HepG2 (cell line): ENCODE measurements at regions not wholly inside any gene's neighbourhood (a gene's known extent, or its start where the extent isn't known, plus 50 kb on each side); places are given as distances from the start of the nearest gene placed in this dataset.

Experiments
- ATAC-seq: fragments of 200-7000 bp; cut with Tn5 transposase; 3 replicates; pipeline ENCODE4 v1.9.1; 2020; ENCODE audit warnings: mild to moderate bottlenecking, moderate library complexity
- BruUV-seq: library from RNA; stranded (reverse); fragments of 400-500 nt; replicated peaks from 2 replicates; lab custom pipeline; 2021; lab: Mats Ljungman, UMichigan
- CTCF ChIA-PET: fragments of 300-600 bp; formaldehyde crosslinking; extraction: SDS; loops from one replicate; lab custom pipeline; 2021; ENCODE audit warnings: low total read pairs, inconsistent platforms, low intra/inter-chr PET ratio; lab: Yijun Ruan, JAX
- POLR2A ChIA-PET: fragments of 350-600 bp; sonication (Branson Sonifier 250); formaldehyde crosslinking; loops from one replicate; lab custom pipeline; 2020; ENCODE audit warnings: antibody characterized with exemption, inconsistent platforms; lab: Yijun Ruan, JAX
- DNase-seq: peaks from one replicate; pipeline ENCODE4 v3.0.0-alpha.2; 2015; ENCODE audit warnings: low spot score
- FAIRE-seq: peaks from 3 replicates; lab custom pipeline; 2011; peaks lifted over from hg19 to GRCh38; lab: Jason Lieb, UNC
- H2AFZ ChIP-seq: one replicate; pipeline ENCODE4 v1.6.1; 2011; ENCODE audit warnings: low read length, inconsistent platforms
- H3K27ac ChIP-seq: fragments of 300-600 bp; 3 replicates; pipeline ENCODE4 v1.8.0; 2011; ENCODE audit warnings: mixed run types, mild to moderate bottlenecking, mixed read lengths, low read length, inconsistent platforms; ENCODE audit not compliant: insufficient read depth; ENCODE audit errors: extremely low read length
- H3K27me3 ChIP-seq, 2 experiments: fragments of 200-600 bp in 1 of 2; 2 replicates in 1 of 2; 3 replicates in 1 of 2; pipeline versions ENCODE4 v1.6.0 to v1.8.0; 2011; ENCODE audit warnings: low read length in 2 of 2, mild to moderate bottlenecking in 2 of 2, moderate library complexity in 2 of 2, inconsistent platforms in 1 of 2; ENCODE audit not compliant: insufficient read depth in 2 of 2, control insufficient read depth in 1 of 2
- H3K36me3 ChIP-seq, 2 experiments: fragments of 200-600 bp in 1 of 2; replicated peaks in 1 of 2; 2 replicates in 1 of 2; 3 replicates in 1 of 2; pipeline versions ENCODE4 v1.5.1 to v1.8.0; 2011; ENCODE audit warnings: low read length in 2 of 2, inconsistent platforms in 1 of 2; ENCODE audit not compliant: insufficient read depth in 2 of 2, control insufficient read depth in 1 of 2
- H3K4me1 ChIP-seq: 2 replicates; pipeline ENCODE4 v1.5.1; 2012; ENCODE audit warnings: low read length, inconsistent platforms; ENCODE audit not compliant: insufficient read depth
- H3K4me2 ChIP-seq: 2 replicates; pipeline ENCODE4 v1.6.0; 2011; ENCODE audit warnings: low read depth, low read length, inconsistent platforms
- H3K4me3 ChIP-seq, 3 experiments: fragments of 200-600 bp in 1 of 3; sonication (generic), shearing (Covaris generic) in 1 of 3; replicated peaks in 1 of 3; 2 replicates each; pipeline ENCODE4 v1.5.1; 2011 to 2016; ENCODE audit warnings: low read length in 3 of 3, inconsistent platforms in 2 of 3, low read depth in 2 of 3, mild to moderate bottlenecking in 2 of 3, control low read depth in 1 of 3, mixed read lengths in 1 of 3; ENCODE audit not compliant: insufficient read depth in 1 of 3
- H3K79me2 ChIP-seq: one replicate; pipeline ENCODE4 v1.6.1; 2011; ENCODE audit warnings: low read length, inconsistent platforms; ENCODE audit not compliant: insufficient read depth
- H3K9ac ChIP-seq: 2 replicates; pipeline ENCODE4 v1.6.0; 2011; ENCODE audit warnings: mild to moderate bottlenecking, low read depth, low read length, inconsistent platforms; ENCODE audit not compliant: insufficient read depth
- H3K9me3 ChIP-seq: 2 replicates; pipeline ENCODE4 v1.5.1; 2012; ENCODE audit warnings: mild to moderate bottlenecking, low read length
- H4K20me1 ChIP-seq: 2 replicates; pipeline ENCODE4 v1.6.0; 2011; ENCODE audit warnings: inconsistent platforms, mild to moderate bottlenecking, low read length, moderate library complexity; ENCODE audit not compliant: insufficient read depth
- AHR ChIP-seq: IDR thresholded peaks from 2 replicates; pipeline ENCODE4 v1.6.1; 2018; ENCODE audit warnings: missing genetic modification reagents, missing compliant biosample characterization
- ARID2 ChIP-seq: sonication (generic); formaldehyde crosslinking; IDR thresholded peaks from 2 replicates; pipeline ENCODE4 v1.8.1; 2022; ENCODE audit warnings: mild to moderate bottlenecking, missing genetic modification reagents, borderline replicate concordance
- MTF2 ChIP-seq: sonication (generic); formaldehyde crosslinking; IDR thresholded peaks from 2 replicates; pipeline ENCODE4 v1.5.0; 2020; ENCODE audit warnings: missing genetic modification reagents, borderline replicate concordance
- NFE2 ChIP-seq: sonication (generic); formaldehyde crosslinking; IDR thresholded peaks from 2 replicates; pipeline ENCODE4 v1.4.0; 2020; ENCODE audit warnings: missing genetic modification reagents
- PAX8 ChIP-seq: sonication (generic); formaldehyde crosslinking; IDR thresholded peaks from 2 replicates; pipeline ENCODE4 v1.8.0; 2022; ENCODE audit warnings: mild to moderate bottlenecking, missing genetic modification reagents, borderline replicate concordance
- REL ChIP-seq: sonication (generic); formaldehyde crosslinking; conservative IDR thresholded peaks from 2 replicates; pipeline ENCODE4 v1.8.0; 2022; ENCODE audit warnings: mild to moderate bottlenecking, missing genetic modification reagents, moderate library complexity
- SMC3 ChIP-seq: IDR thresholded peaks from 2 replicates; pipeline ENCODE4 v1.6.1; 2011; ENCODE audit warnings: low read length, improper control_type of control experiment
- XRCC5 ChIP-seq: fragments of 200-400 bp; formaldehyde crosslinking; optimal IDR thresholded peaks from 2 replicates; pipeline ENCODE3; 2017; ENCODE audit warnings: mild to moderate bottlenecking, low read length
- ZHX2 ChIP-seq, 2 experiments: sonication (generic) in 1 of 2; formaldehyde crosslinking in 1 of 2; IDR thresholded peaks; 2 replicates each; pipeline versions ENCODE4 v1.6.1 to v1.9.0; 2014 to 2022; ENCODE audit warnings: antibody characterized with exemption in 1 of 2, borderline replicate concordance in 1 of 2, inconsistent platforms in 1 of 2, low read depth in 1 of 2, missing genetic modification reagents in 1 of 2
- ZNF431 ChIP-seq: sonication (generic); formaldehyde crosslinking; IDR thresholded peaks from 2 replicates; pipeline ENCODE4 v1.9.0; 2022; ENCODE audit warnings: missing genetic modification reagents, low read depth, mild to moderate bottlenecking, borderline replicate concordance
- ZNF512 ChIP-seq: sonication (generic); formaldehyde crosslinking; IDR thresholded peaks from 2 replicates; pipeline ENCODE4 v1.4.0; 2020; ENCODE audit warnings: mild to moderate bottlenecking, missing genetic modification reagents
- ZNF614 ChIP-seq: IDR thresholded peaks from 2 replicates; pipeline ENCODE4 v1.6.1; 2018; ENCODE audit warnings: missing biosample characterization, missing genetic modification reagents, inconsistent platforms, borderline replicate concordance
- WGBS: methylation state at CpG from one replicate; pipeline ENCODE4 v1.1.6; 2017; ENCODE audit warnings: low lambda C conversion rate; 5-methylcytosine and 5-hydroxymethylcytosine counted together
- in situ Hi-C: cut with HindIII; loops from 2 replicates; pipeline ENCODE4 v1.10.0; 2017; ENCODE audit warnings: low pct_unique_long_range_greater_than_20kb; ENCODE audit not compliant: extremely low pct_ligation_motif_present
- intact Hi-C: fragments of 100-400 bp; cut with micrococcal nuclease; formaldehyde crosslinking; loops from one replicate; pipeline ENCODE4 v1.10.0; 2022; ENCODE audit not compliant: unreplicated experiment
- TF ChIP-seq, protein P1 (sequence below): sonication (generic); IDR thresholded peaks from 2 replicates; pipeline ENCODE4 v1.6.1; 2016; ENCODE audit warnings: low read depth, borderline replicate concordance
- TF ChIP-seq, protein P2 (sequence below): sonication (generic); formaldehyde crosslinking; IDR thresholded peaks from 2 replicates; pipeline ENCODE4 v1.4.0; 2020; ENCODE audit warnings: missing genetic modification reagents, borderline replicate concordance

GRCh38 chr21:28429161-28429560 is 563.5 kb downstream of the LTN1 start:
- 4% methylated on average over 2 of the region's 2 CpGs for WGBS
- CTCF ChIA-PET = no interaction called here
- TF ChIP-seq ZNF431 (CRISPR knock-in tag) (no peak), ZHX2 (IDR thresholded peaks at IDR 0.05; ENCODE audit: low read depth) (no peak), ZHX2 (CRISPR knock-in tag; IDR thresholded peaks at IDR 0.05; ENCODE audit: borderline replicate concordance) (no peak), MTF2 (no peak), ZNF614 (CRISPR knock-in tag) (no peak), SMC3 (no peak), PAX8 (CRISPR knock-in tag) (no peak), REL (CRISPR knock-in tag) (no peak), ARID2 (CRISPR knock-in tag) (no peak), NFE2 (CRISPR knock-in tag) (no peak), AHR (CRISPR knock-in tag) (no peak), ZNF512 (CRISPR knock-in tag) (no peak), XRCC5 (no peak)
- TF ChIP-seq, protein P1, sequence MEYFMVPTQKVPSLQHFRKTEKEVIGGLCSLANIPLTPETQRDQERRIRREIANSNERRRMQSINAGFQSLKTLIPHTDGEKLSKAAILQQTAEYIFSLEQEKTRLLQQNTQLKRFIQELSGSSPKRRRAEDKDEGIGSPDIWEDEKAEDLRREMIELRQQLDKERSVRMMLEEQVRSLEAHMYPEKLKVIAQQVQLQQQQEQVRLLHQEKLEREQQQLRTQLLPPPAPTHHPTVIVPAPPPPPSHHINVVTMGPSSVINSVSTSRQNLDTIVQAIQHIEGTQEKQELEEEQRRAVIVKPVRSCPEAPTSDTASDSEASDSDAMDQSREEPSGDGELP = no peak
- TF ChIP-seq, protein P2, sequence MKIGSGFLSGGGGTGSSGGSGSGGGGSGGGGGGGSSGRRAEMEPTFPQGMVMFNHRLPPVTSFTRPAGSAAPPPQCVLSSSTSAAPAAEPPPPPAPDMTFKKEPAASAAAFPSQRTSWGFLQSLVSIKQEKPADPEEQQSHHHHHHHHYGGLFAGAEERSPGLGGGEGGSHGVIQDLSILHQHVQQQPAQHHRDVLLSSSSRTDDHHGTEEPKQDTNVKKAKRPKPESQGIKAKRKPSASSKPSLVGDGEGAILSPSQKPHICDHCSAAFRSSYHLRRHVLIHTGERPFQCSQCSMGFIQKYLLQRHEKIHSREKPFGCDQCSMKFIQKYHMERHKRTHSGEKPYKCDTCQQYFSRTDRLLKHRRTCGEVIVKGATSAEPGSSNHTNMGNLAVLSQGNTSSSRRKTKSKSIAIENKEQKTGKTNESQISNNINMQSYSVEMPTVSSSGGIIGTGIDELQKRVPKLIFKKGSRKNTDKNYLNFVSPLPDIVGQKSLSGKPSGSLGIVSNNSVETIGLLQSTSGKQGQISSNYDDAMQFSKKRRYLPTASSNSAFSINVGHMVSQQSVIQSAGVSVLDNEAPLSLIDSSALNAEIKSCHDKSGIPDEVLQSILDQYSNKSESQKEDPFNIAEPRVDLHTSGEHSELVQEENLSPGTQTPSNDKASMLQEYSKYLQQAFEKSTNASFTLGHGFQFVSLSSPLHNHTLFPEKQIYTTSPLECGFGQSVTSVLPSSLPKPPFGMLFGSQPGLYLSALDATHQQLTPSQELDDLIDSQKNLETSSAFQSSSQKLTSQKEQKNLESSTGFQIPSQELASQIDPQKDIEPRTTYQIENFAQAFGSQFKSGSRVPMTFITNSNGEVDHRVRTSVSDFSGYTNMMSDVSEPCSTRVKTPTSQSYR = no peak

More at GRCh38 chr21:28429161-28429560, 563.5 kb downstream of the LTN1 start:
- intact Hi-C loops = no loop called here
- Histone ChIP-seq H3K9ac (no peak overlapping the region), H3K4me3 (no peak overlapping the region), H3K79me2 (no peaks in the 10 kb centered on the region), H3K9me3 (peaks cover 79% of the 10 kb centered on the region), H3K4me1 (no peaks in the 10 kb centered on the region), H2AFZ (no peak overlapping the region), H3K27ac (no peak overlapping the region), H4K20me1 (no peaks in the 10 kb centered on the region), H3K36me3 (no peaks in the 10 kb centered on the region), H3K27me3 (no peaks in the 10 kb centered on the region), H3K4me2 (no peak overlapping the region)
- no peak for DNase-seq
- no peak for FAIRE-seq
- POLR2A ChIA-PET = no interaction called here
- ATAC-seq = no peak
- no TSS peak for BruUV-seq
- in situ Hi-C loops = no loop called here
